GM21717 (cell line): ENCODE measurements at regions not wholly inside any gene's neighbourhood (a gene's known extent, or its start where the extent isn't known, plus 50 kb on each side); places are given as distances from the start of the nearest gene placed in this dataset.
A peak's percentile ranks its signal among the peaks of the same experiment; 100 is the strongest.

ENCODE experiments used
- ATAC-seq: cut with Tn5 transposase; IDR thresholded peaks from one replicate; pipeline ENCODE4 v1.9.1; 2021; ENCODE audit warnings: mild to moderate bottlenecking, moderate library complexity; ENCODE audit not compliant: unreplicated experiment

DNA sequence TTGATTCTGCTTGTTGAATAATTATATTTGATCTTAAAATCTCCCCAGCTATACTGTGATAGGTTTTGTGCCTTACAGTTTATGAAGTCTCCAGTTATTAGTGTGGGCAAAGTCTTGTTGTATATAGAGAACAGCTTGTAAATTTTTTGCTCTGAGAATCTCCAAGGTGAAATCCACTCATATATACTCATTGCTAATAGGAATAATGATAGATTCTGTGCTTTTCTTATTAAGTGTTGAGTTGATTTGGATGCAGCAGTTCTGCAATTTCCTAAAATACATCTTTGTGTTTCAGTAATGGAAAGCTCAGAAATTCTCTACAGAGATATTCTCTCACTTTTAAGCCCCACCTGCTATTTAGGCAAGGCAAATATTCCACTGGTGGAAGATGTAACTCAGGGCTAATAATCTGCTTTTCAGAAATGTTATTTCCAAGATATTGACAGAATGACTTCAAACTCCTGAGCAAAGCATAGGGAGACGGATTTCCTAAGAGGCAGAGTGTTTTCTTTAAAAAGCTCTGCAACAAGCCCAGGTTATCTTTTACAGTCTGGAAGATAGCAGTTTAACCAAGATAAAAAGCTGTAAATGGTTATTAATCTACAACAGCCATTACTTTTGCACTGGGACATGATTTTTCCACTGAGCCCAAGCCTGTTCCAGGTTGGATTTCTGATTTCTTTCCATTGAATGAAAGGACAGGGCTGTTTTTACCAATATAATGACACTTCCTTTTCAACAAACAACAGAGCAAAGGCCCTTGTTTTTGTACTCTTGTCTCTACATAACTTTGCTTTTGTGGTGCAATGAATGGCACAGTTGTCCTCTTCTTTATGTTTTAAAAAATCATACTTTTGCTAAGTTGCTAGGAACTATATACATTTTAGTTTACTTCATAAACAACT is 239.9 kb upstream of the ATP2B1 start:
- ATAC-seq, result no peak

- no peak for ATAC-seq
Measured at GRCh38 chr12:89947437-89948270, 239.0 kb upstream of the ATP2B1 start.

DNA sequence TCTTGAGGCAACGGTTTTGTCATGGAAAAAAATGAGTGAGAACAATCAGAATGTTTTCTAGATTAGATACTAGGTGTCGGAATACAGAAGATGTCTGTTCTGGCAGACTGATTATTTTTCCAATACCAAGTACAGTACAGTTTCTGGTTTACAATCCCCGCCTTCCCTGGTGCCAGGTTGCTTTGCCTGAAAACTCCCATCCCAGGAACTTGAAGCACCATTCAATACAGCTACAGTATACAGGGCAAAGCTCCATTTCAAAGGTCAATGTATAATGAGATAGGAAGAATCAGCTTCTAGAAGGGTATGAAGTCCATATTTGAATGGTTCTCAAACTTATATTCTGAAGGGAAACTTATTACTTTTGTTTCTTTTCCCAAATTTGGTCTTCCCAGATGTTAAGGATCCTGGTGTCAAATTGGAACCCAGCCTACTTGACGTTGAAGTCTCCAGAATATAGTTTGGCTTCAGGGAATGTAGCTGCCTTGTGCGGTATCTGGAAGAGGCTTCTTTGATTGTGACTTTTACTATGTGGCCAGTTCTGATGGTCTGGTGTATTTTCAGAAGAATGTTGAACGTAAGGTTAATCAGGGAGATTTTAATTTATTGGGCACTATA is 238.0 kb upstream of the ATP2B1 start:
- ATAC-seq, result no peak

DNA sequence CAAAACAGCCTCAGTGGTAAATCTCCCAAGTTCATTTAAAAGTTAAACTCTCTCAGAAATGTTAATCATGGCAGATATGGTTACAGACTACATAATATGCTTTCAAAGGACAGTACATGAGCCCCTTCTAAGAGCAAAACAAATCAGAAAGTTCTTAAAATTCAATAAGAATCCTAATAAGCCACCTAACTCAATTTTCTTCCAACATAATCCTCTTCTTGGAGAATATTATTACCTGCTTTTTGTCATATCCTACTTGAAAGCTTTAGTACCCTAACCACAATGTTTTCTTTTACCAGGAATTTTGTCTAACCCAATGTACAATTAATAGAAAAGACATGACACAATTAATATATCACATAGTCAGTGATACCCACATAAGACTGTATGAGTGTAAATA is 236.5 kb upstream of the ATP2B1 start:
- no peak for ATAC-seq

DNA sequence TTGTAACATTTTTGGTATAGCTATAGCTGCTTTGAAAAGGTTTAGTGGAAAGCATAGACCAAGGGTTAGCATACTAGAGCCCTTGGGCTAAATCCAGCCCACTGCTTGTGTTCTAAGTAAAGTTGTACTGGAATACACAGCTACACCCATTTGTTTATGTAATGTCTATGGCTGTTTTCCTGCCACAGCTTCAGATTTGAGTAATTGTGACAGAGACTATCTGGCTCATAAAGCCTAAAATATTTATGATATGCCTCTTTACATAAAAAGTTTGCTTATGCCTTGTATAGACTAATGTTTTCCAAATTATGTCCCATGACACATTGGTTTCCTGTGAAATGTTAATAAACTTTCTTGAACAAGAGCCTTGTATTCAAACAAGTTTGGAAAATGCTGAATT is 234.8 kb upstream of the ATP2B1 start:
- ATAC-seq, result no peak

DNA sequence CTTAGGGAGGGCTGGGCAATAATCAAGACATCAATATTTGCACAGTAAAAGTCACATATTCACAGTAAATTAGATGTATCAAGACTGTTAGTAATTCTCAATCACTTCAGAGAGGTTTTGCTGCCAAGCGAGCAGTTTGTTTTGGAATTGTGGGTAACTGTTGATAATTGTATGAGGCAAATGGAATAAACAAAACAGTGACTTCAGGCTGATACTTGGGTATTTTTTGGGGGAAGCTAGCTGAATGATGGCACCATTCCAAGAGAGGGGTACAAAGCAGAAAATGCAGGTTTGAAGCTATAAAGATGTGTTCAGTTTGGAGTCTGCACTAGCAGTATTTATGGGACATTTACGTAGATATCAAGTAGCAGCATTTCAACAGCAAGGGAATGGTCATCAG is 232.8 kb upstream of the ATP2B1 start:
- no peak for ATAC-seq

DNA sequence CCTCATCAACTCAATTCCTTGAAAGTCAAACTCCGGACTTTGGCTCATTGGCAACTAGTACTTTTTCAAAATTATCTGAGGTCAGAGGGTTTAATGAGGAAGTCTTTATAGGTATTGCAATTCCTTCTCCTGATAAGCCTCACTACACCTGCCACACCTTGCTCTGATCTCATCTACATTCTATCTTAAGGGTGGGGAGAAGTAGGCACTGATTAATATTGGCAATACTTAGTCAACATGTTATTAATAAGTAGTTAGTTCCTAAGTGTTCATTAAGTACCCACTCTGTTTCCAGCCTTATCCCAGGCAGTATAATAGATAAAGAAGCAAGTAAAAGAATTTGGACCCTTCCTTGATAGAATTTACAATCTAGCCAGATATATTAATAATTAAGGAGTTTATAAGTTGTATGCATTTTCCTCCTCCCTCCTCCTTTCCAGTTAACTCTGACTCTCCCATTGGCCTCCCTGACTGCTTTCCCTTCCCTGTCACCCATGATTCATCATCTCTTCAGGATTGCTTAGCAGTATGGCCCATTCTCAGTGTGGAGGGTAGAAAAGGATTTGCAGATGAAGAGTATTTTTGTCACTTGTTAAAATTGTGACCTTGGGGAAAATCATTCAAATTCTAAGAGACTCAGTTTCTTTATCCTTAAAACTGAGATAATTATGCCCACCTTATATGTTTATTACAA is 231.0 kb upstream of the ATP2B1 start:
- ATAC-seq, result no peak

DNA sequence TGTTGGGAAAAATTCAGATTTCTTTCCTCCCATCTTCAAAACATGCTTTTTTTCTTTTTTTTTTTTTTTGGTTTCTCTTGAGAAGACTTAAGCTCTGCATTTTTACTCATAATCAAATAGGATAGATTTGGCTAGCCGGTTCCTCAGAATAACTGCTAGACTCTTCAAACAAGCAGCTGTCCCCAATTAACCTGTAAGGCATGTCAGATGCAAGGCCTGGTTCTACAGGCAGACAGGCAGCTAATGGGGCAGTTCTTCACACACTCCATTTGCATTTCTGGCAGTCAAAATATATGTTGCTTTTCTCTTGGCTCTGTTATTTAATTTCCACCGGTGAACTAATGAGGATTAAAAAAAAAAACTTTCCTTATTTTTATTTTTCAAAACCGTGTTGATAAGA is 228.0 kb upstream of the ATP2B1 start:
- no peak for ATAC-seq

- peak; percentile 90 for ATAC-seq
Measured at GRCh38 chr12:89935850-89936249, 227.2 kb upstream of the ATP2B1 start.

DNA sequence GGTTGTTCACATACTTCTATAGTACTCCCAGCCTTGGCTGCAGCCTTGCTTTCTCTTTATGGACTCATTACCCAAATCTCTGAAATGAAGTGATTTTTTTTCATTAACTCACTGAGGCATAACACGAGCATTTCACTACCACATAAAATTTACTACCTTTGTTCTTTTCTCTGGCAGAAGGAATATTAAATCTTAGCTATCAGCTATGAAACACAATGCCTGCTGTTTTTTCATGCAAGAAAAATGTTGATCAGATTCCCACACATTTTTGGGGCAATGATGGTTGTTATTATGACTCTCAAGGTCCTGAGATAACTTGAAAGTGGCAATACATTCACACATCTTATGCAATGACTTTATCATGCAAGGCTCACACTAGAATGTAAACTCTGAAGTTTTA is 225.3 kb upstream of the ATP2B1 start:
- ATAC-seq, result no peak

- no peak for ATAC-seq
Measured at GRCh38 chr12:89932954-89933353, 224.3 kb upstream of the ATP2B1 start.

- ATAC-seq, result no peak
Measured at GRCh38 chr12:89928467-89928866, 219.8 kb upstream of the ATP2B1 start.

GRCh38 chr12:89927226-89927698 is 218.6 kb upstream of the ATP2B1 start:
- peak; percentile 99 for ATAC-seq

GRCh38 chr12:89924191-89924590 is 215.6 kb upstream of the ATP2B1 start:
- ATAC-seq, result no peak

- ATAC-seq, result no peak
Measured at GRCh38 chr12:89923091-89923490, 214.5 kb upstream of the ATP2B1 start.

DNA sequence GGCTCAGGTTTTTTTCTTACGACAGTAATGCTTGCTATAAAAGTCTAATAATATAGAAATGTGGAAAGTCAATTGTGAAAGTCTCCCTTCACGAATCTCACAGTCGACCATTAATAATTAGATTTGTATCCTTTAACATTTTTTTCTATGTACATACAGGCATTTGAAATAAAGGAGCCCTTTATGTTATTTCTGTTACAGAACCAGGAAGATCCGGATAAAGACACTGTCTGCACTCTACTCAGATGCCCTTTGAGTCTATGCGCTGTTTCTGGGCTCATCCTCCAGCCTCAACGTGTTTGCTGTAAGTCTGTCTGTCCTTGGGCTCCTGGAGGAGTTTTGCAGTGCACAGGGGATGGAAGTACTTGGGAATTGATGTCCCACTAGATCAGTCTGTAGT is 212.2 kb upstream of the ATP2B1 start:
- ATAC-seq, result no peak

DNA sequence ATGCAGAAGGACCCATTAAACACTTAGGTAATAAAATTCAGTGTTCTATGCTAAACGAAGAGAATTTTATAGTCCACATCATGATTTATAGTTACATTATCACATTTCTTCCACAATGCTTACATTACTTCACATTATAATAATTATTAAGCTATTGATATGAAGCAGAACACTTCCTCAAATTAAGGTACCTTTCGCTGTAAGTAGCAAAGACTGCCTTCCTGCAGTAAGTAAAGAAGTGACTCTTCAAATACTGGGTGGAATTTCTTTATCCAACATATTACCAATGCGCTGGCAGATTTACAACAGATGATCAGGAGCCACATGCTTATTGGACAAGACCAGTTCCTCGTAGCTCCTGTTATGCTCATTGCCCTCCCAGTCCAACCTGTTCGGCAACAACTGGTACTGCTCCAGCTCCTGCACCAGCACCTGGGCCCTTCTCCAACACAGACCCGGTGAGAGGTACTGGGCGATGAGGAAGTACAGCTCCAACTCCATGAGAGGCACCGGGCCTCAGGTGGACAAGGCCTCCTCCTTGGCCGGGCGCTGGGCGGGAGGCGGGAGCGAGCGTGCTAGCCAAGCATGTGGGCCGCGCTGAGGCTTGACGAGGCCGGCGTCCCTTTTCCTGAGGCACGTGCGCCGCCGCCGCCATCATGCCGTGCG is 210.7 kb upstream of the ATP2B1 start:
- no peak for ATAC-seq

DNA sequence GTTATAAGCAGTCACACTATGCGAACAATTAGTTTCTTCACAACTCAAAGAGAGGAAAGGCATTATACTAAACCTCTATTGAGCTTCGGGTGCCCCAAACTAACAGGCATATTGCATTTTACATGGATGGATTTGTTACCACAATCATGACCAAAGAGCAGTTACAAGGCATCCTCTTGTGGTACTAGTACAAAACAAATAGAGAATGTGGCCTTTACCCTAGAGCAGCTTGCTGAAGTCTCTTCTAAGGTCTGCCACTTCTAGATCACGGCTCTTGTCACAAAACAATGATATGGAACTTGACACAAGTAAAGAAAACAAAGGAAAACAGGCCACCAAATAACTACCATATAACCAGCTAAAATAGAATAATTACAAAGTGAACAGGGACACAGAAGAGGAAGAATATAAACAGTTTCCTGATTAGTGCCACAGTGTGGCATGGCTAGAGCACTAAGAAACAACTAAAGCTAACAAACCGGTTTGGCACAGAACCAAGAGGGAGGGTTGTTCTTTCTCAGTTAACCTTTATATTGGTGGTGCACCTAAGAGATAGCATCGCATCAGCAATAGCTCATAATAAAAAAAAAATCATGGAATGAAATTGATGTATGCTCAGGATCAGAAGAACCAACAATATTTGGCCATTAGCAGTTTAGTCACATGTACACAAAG is 209.7 kb upstream of the ATP2B1 start:
- no peak for ATAC-seq

- ATAC-seq, result no peak
Measured at GRCh38 chr12:89909753-89910152, 201.1 kb upstream of the ATP2B1 start.

DNA sequence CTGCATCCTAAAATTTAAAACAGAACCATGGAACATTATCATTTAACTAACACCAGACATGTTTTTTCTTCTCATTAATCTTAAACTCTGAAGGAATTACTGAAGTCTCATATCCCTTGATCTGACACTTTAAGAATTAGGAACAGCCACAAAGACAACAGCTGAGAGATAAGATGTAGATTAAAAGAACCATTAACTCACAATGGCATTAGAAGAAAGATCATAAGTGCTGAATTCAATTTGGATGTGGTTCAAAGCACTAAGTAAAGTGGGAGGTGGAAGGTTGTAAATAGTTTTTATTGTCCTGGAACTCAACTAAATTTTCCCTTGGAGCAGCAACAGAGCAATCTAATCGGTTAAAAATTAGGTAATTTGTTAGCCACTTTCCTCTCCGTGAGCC is 199.0 kb upstream of the ATP2B1 start:
- ATAC-seq, result no peak
